SK-N-SH (cell line): ENCODE measurements at regions not wholly inside any gene's neighbourhood (a gene's known extent, or its start where the extent isn't known, plus 50 kb on each side); places are given as distances from the start of the nearest gene placed in this dataset.

Experiments
- CTCF ChIP-seq: fragments of 200-600 bp; sonication (generic); IDR thresholded peaks from 2 replicates; pipeline ENCODE4 v1.6.1; 2017; ENCODE audit warnings: antibody characterized with exemption, mild to moderate bottlenecking, moderate library complexity
- ELF1 ChIP-seq: IDR thresholded peaks from 2 replicates; pipeline ENCODE4 v1.4.0; 2012
- EP300 ChIP-seq, 2 experiments: IDR thresholded peaks; 2 replicates each; pipeline versions ENCODE4 v1.4.0 to v1.6.1; 2012; ENCODE audit warnings: borderline replicate concordance in 1 of 2, low read depth in 1 of 2, low read length in 1 of 2
- EZH2phosphoT487 ChIP-seq: fragments of 200-600 bp; sonication (generic); IDR thresholded peaks from 2 replicates; pipeline ENCODE4 v1.6.1; 2017; ENCODE audit warnings: low read depth, mixed run types, mild to moderate bottlenecking, antibody characterized with exemption, moderate library complexity, borderline replicate concordance
- JUND ChIP-seq: IDR thresholded peaks from 2 replicates; pipeline ENCODE4 v1.4.0; 2012
- MAX ChIP-seq: IDR thresholded peaks from 2 replicates; pipeline ENCODE4 v1.4.0; 2012; ENCODE audit warnings: low read depth
- POLR2AphosphoS5 ChIP-seq: IDR thresholded peaks from 2 replicates; pipeline ENCODE4 v1.6.1; 2012; ENCODE audit warnings: low read depth, low read length
- RAD21 ChIP-seq: IDR thresholded peaks from 2 replicates; pipeline ENCODE4 v1.6.1; 2012; ENCODE audit warnings: mild to moderate bottlenecking, low read length
- RCOR1 ChIP-seq: fragments of 150-350 bp; IDR thresholded peaks from 2 replicates; pipeline ENCODE4 v1.6.1; 2017; ENCODE audit warnings: antibody characterized with exemption, low read length
- RFX5 ChIP-seq: IDR thresholded peaks from 2 replicates; pipeline ENCODE4 v1.6.1; 2012; ENCODE audit warnings: mild to moderate bottlenecking, improper control_type of control experiment, low read length
- TAF1 ChIP-seq: IDR thresholded peaks from 2 replicates; pipeline ENCODE4 v1.6.1; 2012; ENCODE audit warnings: low read depth, mild to moderate bottlenecking, low read length, moderate library complexity, borderline replicate concordance
- TEAD4 ChIP-seq: IDR thresholded peaks from 2 replicates; pipeline ENCODE4 v1.4.0; 2012; ENCODE audit warnings: mild to moderate bottlenecking, borderline replicate concordance; ENCODE audit not compliant: insufficient read depth
- USF2 ChIP-seq: fragments of 150-350 bp; IDR thresholded peaks from 2 replicates; pipeline ENCODE4 v1.6.1; 2017; ENCODE audit warnings: antibody characterized with exemption, low read length, low read depth, borderline replicate concordance

GRCh38 chr10:84896909-84897308 is 568.5 kb downstream of the CCSER2 start:
- TF ChIP-seq TAF1, result no peak
- no peak for TF ChIP-seq RFX5
- TF ChIP-seq RAD21, result no peak
- no peak for TF ChIP-seq TEAD4
- no peak for TF ChIP-seq RCOR1
- no peak for TF ChIP-seq CTCF
- no peak for TF ChIP-seq EZH2phosphoT487
- no peak for TF ChIP-seq POLR2AphosphoS5
- TF ChIP-seq JUND, result no peak
- TF ChIP-seq ELF1, result no peak
- no peak for TF ChIP-seq EP300 (IDR thresholded peaks at IDR 0.05; ENCODE audit: borderline replicate concordance in 1 of 2, low read depth in 1 of 2, low read length in 1 of 2)
- TF ChIP-seq MAX, result no peak
- TF ChIP-seq USF2, result no peak
